ENCODE measurements at regions not wholly inside any gene's neighbourhood (a gene's known extent, or its start where the extent isn't known, plus 50 kb on each side); places are given as distances from the start of the nearest gene placed in this dataset.
"Not testable (repeated sequence)": the region's sequence is repeated elsewhere in the genome, so short reads cannot be mapped to it uniquely, and the experiment has no call there.

DNA sequence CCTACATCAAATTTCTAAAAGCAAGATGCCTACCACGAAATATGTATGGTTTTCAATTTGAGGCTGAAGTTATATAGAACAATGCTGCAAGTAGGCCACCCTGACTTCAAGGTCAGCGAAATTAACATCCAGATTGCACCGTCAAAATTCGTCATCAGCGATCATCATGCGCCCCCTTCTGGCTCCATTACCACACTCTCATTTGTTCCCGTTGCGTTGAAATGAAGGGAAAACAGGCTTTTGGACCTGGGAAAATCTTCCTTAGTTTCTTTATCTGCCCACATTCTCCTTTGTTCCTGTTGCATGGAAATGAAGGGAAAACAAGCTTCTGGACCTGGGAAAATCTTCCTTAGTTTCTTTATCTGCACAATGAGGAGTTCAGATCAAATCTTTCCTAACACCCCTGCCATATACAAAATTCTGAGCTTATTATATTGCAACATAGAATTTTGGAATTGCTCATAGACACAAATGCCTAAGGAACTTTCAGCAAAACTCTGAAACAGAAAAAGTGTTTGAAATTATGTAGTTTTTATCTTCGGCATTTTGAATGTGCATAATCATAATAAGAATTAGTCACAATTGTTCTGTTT, 98.2 kb upstream of the PRKCQ start:
- peak; percentile 25 for DNase-seq

DNA sequence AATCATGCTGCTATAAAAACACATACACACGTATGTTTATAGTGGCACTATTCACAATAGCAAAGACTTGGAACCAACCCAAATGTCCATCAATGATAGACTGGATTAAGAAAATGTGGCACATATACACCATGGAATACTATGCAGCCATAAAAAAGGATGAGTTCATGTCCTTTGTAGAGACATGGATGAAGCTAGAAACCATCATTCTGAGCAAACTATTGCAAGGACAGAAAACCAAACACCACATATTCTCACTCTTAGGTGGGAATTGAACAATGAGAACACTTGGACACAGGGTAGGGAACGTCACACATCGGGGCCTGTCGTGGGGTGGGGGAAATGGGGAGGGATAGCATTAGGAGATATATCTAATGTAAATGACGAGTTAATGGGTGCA, 97.1 kb upstream of the PRKCQ start:
- DNase-seq = not testable (repeated sequence)

DNA sequence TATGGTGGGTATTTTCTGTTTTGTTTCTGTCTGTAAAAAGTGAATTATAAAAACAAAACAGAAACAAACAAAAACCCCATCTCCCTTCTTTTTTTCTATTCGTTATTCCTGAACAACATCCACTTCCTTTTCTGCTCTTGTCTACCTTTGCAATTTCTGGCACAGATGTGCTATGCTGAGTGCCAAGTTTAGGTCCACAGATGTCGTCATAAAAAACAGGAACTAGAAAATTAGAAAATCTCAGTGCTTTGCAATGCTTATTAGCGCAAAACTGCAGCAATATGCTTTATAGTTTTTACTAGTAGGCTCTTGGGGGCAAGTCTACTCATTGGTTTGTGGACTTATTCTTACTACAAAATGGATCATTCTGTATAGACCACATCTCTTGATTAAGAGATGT, 94.2 kb upstream of the PRKCQ start:
- DNase-seq = no peak

DNA sequence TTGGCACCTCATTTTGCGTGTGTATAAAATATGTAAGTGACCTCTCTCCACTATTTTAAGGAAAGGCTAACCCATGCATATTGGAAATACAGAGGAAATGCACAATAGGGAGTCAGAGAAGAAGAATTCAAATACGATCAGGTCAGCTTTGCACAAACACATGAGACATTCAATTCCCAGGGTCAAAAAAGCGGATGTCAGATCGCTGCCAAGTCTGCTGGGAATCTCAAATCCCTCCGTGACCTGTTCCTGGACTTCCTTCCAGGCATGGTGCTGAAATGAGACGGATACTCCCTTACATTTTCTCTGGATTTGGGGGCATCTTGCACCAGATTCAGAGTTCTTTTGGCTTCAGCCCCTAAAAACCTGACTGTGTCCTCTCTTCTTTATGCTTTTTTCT, 91.9 kb upstream of the PRKCQ start:
- DNase-seq = no peak

DNA sequence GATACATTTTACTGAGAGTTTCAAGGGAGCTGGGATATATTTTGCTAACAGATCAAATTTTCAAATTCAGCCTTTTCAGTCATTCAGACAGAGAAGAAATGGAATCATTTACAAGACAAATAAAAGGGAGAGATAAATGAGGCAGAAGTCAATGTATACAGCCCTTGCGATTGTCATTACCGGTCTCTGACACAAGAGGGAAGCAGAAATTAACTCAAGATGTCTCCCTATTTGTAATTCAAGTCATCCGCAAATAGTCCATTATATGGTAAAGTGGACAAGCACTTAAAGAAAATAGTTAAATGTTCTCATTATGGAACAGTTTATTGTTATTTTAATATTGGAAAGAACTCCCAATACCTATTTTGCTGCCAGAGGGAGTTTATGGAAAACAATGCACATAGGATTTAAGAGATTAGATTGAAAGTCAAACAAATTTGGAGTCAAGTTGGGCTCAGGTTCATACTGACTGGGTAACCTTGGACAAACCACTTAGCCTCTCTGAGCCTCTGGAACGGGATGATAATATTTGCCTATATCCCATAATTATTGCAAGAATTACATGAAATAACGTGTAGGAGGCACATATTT, 89.3 kb upstream of the PRKCQ start:
- DNase-seq = peak; percentile 45

DNA sequence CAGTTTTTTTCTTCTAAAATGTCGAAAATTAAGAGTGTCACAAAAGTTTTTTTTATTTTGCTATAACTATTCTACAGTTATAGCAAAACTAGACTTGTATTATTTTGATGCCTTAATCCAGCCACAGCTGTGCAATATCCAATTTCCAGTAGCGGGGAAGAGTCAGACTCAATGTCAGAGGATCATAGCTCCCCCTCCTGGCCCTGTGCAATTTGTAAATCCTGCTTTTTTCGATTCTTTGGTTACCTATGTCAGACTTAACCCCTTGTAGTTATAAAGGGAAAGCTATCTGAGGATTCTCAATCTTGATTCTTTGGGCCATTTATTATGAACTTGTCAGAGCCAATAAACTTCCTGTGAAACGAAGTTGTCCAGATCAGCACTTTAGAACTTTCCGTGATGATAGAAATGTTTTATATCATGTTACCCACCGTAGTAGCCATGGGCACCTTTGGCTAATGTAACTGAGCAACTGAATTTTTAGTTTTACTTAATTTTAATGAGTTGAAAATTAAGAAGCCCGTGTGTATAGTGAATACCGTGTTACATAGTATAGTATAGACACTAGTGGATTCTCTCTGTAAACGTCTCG, 87.7 kb upstream of the PRKCQ start:
- peak; percentile 13 for DNase-seq

DNA sequence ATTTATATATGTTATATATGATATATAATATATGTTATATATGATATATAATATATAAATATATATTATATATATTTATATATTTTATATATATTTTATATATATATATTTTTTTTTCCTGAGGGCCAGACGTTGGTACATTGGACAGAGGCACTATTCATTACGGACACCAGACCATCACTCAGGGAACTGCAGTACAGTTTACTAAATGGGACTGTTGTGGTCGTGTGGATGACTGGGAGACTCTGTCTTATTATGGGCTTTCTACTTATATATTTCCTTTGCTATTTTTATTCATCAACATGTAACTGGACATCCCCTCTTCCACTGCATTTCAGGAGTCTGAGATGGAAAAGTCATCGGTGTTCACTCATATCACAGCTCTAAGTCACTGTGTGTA, 87.1 kb upstream of the PRKCQ start:
- DNase-seq = no peak

DNA sequence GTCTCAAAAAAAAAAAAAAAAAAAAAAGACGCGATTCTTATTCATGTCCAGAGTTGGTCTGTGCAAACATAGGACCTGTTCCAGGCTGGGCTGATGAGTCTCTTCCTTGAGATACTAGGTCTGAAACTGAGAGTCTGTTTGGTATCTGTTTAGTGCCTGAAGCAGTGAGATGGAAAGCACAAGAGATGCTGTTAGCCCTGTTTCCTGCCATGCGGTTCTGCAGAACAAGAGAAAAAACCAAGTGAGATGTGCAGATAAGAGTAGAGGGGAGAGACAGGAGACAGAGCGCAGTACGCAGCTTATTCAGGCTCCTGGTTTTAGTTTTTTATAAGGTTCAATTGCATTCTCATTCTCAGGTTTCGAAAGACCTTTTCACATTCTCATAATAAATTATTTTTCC, 85.8 kb upstream of the PRKCQ start:
- DNase-seq = no peak

DNA sequence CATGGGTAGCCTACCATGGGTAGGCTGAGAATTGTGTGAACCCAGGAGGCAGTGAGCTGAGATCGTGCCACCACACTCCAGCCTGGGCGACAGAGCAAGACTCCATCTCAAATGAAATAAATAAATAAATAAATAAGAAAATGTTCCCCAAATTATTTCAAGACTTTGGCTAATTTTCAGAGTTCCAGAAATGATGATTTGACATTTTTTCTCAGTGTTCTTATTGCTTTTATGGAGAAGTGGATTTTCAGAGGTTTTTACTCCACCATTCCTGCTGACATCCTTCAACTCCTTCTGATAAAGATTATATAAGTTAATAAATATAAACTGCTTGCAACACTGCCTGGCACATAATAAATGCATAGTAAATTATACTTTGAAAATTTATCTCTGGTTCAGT, 80.4 kb upstream of the PRKCQ start:
- no peak for DNase-seq

DNA sequence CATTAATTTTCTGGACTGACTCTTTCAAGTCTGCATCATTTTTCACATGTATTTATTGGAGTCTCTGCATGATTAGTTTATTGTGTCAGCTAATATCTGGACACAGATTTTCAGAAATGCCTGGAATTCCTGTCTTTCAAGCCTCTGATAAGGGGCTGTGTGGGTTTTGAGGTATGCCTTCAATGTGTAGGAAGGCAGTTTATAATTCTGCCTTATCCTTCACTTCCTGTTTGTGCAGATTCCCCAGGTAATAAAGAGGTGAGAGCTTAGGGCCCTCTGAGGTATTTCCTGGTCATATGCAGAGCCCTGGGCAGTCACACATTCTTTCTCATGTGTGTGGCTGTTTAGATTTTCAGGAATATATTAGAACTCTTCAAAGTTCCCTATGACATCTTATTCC, 79.4 kb upstream of the PRKCQ start:
- DNase-seq = no peak

DNA sequence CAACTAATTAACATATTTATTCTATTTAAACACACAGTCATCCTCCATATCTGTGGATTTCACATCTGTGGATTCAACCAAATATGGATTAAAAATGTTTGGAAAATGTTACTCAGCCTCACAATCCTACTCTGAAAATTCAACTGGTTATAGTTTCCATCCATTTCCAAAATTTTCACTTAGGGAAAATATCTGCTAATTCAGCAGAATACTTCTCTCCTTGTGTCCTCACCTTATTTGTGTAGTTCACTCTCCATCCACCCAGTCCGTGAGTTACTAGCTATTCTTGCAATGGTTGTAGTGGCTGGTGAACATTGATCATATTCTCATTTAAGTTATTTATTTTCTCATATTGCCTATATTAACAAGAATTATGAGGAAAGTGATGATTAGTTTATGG, 77.6 kb upstream of the PRKCQ start:
- no peak for DNase-seq

DNA sequence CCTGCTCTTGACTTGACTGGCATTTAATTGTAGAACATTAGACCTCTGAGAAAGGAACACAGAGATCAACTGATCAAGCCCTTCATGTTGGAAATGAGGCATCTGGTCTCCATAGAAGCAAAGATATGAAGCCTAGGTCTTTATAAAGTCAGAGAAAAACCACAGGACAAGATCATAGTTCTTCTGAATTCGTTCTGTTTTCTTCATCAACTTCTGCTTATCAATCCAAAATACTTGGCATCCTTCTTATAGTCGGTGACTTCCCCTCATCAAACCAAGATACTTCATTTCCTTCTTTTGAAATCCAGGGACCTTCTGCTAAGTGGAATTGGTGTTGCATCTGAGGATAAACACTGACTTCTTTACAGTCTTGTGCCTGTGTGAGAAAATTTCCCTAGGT, 77.1 kb upstream of the PRKCQ start:
- no peak for DNase-seq

DNA sequence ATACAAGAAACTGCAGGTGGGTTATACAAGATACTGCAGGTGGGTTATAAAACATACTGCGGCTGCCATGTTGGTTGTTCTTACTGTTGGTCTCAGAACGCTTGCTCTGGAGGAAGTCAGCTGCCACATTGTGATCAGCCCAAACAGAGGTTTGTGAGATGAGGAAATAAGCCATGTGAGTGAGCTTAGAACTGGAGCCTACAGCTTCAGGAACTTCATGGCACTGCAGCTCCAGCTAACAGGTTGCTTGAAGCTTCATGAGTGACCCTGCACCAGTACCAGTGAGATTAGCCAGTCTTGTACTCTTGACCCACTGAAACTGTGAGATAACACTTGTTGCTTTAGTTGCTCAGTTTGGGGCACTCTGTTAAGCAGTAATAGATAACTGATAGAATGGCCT, 74.5 kb upstream of the PRKCQ start:
- no peak for DNase-seq

DNA sequence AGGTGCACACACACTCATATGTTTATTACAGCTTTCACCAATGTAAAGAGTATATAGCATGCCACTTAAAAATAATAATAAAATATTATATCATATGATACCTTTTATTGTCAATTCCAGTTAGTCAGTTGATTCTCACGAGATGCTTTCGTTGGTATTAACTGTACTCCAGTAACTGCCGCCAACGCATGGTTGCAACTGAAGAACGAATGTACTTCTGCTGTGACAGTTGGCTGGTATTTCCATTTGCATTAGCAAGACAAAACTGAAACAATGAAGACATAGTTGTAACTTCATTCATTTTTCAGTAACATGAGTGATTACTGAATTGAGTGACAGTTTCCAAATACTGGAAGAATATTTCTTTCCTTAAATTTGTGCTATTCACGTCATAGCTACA, 70.5 kb upstream of the PRKCQ start:
- DNase-seq = no peak

DNA sequence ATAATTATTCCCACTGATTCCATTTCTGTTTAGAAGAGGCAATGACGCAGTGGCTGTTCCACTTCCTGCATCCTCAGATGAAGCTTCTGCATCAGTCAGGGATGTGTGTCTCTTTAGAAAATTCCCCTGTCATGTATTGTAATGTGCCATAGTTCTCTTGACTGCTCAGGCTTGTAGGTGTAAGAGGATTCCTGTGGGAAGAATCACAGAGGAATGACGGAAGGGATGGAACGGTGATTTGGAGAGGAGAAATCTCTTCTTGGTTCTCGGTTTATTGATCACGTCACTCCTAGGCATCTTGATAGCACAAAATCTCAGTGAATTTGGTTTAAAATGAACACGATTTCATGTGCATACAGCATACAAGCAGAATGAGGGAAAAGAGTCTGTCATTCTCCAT, 69.8 kb upstream of the PRKCQ start:
- DNase-seq = no peak

DNA sequence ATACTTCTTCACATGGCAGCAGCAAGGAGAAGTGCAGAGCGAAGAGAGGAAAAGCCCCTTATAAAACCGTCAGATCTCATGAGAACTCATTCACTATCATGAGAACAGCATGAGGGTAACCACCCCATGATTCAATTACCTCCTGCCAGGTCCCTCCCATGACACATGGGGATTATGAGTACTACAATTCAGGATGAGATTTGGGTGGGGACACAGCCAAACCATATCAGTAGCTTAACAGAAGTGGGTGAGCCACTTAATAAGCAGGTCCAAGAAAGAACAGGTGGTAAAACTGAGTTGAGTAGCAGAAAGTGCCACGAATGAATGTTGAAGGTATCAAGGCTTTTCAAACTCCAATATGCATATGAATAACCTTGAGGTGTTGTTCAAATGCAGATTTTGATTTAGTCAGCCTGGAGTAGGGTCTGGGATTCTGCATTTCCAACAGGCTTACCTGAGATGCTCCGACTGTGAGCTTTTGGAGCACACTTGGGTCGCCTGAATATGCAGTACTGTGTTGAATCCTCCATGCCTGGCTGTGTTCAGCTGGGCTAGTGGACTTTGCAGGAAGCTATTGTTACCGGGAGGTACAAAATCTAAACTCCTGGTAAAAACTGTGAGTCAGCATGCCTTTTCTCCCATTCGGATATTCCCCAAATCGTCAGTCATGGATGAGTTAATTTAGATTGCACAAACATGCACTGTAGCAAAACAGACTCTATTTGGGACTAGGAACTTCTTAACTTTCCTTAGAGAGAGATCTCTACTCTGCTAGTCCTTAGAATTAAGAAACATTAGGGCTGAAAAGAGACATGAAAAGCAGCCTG, 69.0 kb upstream of the PRKCQ start:
- no peak for DNase-seq

DNA sequence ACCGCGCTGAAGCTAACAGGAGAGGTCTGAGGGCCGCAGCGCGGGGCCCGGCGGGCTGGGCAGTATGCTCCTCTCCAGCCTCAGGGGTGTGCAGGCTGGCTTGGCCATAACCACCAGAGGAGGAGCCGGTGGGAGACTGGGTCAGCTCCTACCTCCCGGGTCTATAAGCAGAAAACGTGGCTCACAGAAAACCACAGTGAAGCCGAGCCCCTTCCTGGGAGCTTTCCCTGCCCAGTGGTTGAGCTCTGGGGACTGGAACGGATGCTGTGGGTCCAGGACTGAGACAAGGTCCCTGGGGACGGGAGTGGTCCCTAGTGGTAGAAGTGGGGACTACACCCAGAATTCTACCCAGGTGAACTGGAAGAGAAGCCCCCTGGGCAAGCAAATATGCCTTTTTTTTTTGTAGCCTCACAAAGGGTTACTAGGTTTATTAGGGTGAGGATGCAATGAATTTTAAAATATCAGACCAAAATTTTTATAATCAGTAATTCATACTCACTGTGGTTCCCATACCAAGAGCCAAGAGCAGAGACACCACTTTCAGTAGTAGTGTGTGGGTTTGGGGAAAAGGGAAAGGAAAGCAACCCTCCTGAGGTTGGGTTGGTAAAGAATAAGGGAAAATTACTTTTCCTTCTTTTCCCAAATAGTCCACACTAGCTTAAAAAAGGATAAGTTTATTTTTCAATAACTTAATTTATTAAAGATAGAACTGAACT, 67.9 kb upstream of the PRKCQ start:
- no peak for DNase-seq

DNA sequence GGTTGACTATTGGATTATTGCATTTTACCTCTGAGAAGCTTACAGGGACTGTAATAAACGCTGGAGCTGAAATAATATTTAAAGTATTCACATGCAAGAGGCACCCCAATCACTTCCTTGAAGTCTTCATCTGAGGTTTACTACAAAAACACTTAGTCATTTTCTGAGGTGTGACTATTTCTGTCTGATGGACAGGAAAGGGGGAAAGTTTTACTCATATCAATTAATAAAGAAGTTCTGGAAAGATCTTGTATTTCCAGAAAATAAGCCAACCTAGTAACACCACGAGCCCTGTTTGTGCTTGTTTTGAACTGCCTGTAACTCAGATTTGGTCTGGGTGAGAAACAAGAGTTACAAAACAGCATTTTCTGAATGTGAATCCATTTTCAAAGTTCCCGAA, 63.9 kb upstream of the PRKCQ start:
- no peak for DNase-seq

DNA sequence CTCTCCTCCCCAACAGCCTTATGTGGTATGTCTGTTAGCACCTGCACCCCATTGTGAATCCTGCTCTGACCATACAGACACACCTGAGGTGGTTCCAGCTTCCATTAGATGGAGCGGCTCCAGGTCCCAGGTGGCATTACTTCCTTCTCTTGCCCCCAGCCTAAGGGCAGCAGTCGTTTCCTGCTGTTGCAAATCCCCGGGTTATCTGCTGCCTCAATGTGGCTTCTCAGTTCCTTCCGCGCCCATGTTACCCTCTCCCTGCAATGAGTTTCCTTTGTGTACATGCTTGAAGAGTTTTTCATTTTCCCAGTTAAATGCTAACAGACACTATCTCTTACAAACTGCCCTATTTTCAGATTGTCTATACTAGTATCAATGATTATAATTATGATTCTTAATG, 62.8 kb upstream of the PRKCQ start:
- DNase-seq = no peak

DNA sequence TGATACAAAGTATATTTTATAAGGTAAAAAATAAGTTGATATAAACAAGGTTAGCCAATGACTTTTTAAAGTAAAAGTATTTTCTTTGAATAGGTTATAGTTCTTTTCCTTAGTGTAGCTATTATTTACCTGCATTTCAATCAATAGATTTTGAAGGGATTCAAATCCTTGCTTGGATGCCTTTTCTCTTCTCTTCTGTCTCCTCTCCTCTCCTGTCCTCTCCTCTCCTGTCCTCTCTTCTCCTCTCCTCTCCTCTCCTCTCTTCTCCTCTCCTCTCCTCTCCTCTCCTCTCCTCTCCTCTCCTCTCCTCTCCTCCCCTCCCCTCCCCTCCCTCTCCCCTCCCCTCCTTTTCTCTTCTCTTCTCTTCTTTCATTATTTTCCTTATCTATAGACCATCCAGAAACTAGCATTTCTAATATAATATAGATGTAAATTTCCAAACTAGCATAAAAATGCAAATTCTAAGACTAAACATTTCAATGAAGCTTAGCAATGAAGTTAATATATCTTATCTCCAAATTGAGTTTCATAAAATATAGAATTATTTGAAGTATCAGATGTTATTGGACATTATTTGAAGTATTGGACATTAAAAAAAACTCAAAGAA, 60.5 kb upstream of the PRKCQ start:
- no peak for DNase-seq

DNA sequence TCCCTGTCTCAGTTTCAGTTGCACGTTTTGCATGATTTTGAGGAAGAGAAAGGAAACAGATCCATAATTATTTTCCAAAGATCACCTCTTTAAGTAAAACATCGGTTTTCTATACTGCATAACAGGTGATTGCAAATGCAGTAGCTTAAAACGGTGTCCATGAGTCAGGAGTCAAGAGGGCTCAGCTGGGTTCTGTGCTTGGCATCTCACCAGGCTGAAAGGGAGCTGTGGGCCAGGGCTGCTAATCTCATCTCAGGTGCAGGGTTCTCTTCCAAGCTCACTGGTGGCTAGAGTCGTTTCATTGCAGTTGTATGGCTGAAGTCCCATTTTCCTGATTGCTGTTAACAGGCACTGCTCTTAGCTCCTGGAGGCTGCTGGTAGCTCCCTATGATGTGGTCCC, 57.0 kb upstream of the PRKCQ start:
- DNase-seq = no peak

DNA sequence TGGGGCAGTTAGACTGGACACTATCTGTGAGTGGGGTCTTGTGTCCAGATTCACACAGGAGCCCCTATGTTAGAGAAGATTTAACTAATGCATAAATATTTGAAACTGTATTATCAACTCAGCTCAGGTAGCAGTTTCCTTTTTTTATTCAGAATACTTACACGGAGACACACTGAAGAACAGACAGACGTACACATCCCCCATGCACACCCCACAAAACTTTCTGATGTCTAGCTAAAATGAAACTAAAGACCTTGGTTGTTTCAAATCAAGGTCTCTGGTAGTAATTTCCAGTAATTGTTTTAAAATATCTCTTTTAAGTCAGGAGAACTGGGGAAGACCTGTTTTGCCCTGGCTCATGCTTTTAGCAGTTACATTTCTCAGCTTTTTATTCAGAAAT, 55.7 kb upstream of the PRKCQ start:
- no peak for DNase-seq
